NCI-H1105 (cell line): ENCODE measurements at regions not wholly inside any gene's neighbourhood (a gene's known extent, or its start where the extent isn't known, plus 50 kb on each side); places are given as distances from the start of the nearest gene placed in this dataset.
"Not testable (repeated sequence)": the region's sequence is repeated elsewhere in the genome, so short reads cannot be mapped to it uniquely, and the experiment has no call there.

Source experiments
- DNase-seq: peaks from one replicate; lab custom pipeline; 2025; lab: John Stamatoyannopoulos, UW

DNA sequence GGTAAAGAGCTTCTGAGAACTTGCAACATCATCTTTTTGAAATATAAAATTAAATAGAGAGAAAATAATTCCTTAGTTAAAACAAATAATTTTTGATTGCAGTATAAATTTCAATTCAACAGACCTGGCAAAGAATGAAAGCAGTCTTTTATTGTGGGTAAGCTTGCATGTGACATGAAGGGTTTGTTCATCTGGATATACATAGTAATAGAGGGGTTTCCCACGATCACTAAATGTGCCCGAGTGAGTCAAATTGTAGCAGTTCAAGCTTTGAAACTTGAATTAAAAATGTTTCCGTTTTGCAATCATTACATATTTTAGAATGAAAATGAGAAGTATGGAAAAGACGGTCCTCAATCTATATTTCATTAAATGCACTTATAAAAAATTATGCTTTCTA, 658.4 kb upstream of the MBL2 start:
- no peak for DNase-seq

DNA sequence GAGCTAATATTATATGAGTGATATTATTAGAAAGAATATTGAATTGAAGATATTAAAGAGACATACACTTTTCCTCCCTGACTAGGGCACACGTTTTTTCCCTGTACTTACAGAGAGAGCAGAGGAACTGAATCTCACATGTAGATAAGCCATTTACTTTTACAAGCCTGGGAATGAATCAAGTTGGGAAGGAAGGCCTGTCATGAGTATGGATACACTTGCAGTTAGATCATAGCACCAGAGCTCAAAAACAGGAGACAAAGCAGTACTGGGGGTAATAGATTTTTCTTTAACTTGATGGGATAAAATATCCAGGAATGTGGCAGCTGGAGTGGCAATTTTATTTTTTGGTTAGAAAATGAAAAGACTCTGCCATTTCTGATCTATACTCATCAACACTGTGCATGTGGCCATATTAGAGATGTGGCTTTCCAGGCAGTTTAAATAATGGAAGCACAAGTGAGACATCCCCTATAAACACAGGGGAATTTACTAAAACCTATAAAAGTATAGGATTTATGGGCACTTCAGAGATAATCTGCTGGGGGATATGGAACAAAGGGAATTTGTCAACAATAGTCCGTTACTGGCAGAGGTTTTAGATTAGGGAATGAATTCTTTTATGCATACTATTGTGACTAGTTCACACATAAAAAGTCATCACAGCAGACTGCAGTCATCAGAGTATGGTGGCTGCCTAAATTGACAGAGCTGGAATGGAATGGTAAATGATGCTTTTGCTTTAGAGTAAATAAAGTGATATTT, 657.7 kb upstream of the MBL2 start:
- DNase-seq: no peak

DNA sequence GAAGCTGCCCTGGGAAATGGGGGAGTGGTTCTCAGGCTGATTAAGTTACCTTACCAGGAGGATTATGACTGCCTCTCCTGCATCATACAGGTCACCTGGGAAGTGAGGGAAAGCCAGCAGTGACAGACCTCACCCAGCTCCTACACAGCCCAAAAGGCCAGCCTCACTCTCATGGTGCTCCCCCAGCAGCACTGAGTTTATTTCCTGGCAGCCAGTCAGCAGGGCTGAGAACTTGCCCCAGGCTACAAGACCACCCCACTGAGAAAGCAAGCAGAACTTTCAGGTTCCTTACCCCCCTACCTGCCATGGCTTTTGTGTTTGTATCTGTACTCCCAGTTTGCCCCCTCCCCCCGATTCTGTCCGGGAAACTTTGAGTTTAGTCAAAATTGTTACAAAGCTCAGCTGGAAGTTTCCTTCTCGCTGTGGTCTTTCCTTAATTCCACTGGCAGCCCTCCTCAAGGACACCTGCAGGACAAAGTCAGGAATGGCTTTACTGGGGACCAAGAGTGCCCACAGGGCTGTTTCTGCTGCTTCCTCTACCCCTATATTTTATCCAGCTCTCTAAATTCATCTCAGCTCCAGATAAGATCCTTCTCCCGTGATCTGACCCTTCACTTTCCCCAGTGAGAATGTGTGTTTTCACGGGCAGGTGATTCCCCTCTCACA, 649.8 kb upstream of the MBL2 start:
- no peak for DNase-seq

DNA sequence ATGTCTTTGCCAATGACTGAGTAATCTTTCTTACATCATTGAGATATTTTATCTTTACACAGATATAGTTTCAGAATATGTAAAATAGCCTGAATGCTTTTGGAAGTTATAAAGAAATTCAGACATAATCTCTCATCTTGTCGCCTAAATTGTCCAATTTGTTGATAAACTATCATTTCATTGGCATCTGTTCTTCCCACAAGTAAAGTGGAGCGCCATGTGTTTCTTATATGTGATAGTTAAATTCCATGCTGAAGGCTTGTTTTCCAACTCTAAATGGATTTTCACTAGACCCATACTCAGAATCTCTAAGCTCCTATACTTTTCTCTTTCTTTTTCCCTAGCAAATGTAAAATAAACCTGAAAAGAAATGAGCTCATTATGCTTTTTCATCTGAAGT, 640.1 kb upstream of the MBL2 start:
- DNase-seq: no peak

DNA sequence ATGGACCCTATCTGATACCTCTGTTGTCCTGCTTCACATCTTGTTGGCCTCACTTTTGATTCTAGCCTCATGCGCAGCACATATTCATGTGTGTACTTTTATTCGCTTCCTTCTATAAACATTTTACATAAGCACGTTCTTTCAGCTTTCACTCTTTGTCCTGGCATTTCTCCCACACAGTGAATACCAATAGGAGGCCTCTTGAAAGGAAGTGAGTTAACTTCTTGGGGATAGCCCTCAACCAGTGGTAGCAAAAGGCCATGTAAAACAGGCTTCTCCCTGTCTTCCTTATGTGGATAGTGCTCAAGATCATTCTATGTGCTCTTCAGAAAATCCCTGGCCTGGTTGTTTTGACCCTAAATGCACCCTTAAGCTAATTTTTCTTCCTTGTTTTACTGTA, 633.9 kb upstream of the MBL2 start:
- DNase-seq: no peak

DNA sequence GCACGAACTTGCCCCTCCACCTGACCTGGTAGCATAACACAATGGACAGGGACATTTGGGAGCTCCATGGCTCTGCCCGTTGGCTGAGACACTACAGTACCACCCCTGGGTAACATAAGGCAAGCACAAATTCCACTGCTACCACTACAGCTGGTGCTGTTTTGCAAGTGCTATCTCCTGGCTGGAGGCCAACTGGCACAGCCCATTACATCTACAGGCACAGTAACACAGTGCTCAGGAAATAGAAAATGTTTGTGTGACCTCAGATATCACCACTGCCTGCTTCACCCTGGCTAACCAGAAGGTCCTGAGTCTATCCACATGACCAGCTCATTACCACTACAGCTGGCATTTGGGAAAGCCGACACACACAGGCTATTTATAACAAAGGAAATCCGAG, 631.1 kb upstream of the MBL2 start:
- DNase-seq: no peak

DNA sequence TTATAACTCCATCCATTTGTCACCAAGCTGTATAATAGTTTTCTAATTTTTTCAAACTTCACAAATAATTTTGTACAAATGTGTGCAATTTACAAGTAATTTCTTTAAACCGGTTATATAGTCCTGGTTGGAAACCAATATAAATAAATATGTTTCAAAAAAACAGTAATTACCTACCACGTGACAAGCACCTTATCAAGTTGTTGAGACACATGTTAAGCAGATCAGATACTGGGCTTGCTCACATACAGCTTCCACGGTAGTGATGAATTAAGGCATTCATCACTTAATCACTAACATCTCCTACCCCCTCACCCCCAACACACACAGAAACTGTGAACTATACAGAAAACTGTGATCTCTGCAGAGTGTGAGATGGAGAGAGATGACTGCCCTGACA, 630.0 kb upstream of the MBL2 start:
- no peak for DNase-seq

DNA sequence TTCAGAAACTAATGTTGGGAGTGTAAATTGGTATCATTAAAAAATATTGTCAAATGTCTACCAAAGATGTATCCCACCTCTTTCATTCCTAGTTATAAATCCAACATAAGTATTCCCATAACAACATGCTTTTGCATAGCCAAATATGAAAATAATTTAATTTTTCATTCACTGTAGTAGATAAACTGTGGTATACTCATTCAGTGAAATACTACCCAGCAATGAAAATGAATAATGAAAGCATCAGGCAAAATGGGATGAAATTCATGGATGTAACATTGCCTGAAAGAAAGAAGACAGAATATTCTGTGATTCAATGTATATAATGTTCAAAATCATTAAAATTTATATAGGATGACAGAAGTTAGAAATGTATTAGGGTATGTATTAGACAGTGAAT, 629.0 kb upstream of the MBL2 start:
- no peak for DNase-seq

DNA sequence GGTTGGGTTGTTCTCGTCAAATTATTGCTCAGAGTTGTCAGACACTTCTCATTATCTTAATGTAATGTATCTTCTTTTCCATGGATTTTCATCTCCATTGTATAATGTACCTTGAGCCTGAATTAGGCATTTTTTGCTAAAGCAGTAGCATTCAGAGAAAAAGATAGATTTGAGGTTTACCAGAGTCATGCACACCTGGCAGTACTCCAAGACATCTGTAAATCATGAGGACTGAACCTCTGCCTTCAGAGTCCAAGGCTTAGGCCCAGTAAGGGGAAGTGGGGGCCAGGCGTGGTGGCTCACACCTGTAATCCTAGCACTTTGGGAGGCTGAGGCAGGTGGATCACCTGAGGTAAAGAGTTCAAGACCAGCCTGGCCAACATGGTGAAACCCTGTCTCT, 624.3 kb upstream of the MBL2 start:
- DNase-seq: no peak

DNA sequence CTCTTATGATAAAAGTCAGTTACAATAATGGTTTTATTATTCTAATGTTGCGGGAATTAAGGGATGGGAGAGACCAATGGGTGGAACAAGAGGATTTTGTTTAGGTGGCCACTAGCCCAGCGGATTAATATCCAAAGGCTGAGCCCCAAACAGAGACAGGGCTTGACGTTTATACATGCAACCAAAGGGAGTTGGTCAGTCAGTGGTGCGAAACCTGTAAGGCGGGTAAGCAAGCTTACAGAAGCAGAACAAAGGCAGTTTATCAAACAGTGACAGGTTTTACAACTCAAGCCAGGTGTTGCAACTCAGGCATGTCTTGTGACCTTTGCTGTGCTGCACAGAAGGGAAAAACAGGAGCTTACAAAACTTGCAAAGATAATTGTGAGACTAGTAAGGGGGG, 622.9 kb upstream of the MBL2 start:
- DNase-seq: no peak

DNA sequence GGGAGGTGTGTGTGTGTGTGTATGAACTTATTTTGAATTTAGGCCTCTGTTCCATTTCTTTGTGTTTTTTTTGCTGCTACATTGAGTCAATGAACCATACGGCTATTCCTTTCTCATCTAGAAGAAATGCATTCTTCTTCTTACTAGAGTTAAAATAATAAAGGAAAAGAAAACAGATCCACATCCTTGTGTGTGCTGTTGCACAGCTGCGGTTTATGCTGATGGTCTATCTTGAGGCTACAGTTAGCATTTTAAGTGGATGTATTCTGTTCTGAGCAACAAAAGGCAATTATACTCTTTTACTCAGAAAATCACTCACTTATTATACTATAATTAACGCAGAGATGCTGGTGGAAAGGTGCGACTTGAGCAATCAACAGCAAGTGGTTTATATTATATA, 615.0 kb upstream of the MBL2 start:
- DNase-seq: no peak

DNA sequence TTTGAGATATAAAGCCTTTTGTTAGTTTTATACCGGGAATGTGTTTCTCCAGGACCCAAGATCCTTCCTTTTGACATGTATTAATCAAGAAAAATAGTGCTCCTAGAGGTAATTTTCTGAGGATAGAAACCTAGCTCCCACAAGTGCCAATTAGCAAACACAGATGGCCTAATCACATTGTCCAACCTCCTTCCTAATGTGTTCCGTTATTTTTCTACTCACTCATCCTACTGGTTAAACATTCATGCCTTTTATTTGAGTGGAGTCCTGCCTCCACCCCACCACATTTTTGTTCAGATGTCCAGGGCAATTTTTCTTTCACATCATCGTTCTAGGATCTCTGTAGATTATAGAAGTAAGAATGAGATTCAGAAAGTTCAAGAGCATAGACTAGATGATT, 610.0 kb upstream of the MBL2 start:
- DNase-seq: no peak

DNA sequence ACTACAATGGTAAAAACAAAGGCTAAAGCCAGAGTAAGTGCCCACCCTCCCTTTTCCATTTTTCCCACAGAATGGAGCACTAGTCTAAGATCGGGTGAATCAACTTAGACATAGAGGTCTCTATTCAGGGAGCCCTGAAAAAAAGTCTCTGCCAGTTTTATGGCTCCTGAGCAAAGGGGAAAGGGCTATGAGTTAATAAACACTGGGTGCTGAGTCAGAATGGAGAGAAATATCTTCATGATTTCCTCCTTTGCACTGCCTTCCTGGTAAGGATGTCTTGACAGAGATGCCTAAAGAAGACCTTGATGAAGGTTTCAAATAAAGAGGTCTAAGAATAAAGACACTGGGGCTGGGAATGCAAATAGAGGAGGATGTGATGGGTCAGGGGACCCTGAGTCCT, 607.4 kb upstream of the MBL2 start:
- no peak for DNase-seq

DNA sequence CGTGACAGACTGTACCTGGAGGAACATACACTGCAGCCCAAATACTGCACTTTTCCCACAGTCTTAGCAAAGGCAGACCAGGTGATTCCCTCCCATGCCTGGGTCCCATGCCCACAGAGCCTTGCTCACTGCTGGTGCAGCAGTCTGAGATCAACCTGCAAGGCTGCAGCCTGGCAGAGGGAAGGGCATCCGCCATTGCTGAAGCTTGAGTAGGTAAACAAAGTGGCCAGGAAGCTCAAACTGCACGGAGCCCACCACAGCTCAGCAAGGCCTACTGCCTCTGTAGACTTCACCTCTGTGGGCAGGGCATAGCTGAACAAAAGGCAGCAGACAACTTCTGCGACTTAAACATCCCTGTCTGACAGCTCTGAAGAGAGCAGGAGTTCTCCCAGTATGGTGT, 597.8 kb upstream of the MBL2 start:
- no peak for DNase-seq

DNA sequence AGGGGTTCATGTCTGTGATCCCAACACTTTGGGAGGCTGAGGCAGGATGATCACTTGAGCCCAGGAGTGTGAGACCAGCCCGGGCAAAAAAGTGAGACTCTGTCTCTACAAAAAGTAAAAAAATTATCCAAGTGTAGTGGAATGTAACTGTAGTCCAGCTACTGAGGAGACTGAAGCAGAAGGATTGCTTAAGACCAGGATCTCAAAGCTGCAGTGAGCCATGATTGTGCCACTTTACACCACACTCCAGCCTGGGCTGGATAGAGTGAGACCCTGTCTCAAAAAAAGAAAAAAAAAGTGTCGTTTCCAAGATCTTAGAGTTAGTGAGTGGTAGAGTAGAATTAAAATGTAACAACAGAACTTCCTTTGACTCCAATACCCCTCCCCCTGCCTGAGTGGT, 589.4 kb upstream of the MBL2 start:
- no peak for DNase-seq

DNA sequence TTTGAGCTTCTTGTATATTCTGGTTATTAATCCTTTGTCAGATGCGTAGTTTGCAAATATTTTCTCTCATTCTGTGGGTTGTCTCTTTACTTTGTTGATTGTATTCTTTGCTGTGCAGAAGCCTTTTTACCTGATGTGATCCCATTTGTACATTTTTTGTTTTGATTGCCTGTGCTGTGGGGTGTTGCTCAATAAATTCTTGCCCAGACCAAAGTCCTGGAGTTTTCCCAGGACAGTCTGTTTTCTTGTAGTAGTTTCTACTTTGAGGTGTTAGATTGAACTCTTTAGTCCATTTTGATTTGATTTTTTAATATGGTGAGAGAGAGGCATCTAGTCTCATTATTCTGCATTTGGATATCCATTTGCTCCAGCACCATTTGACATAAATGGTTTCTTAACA, 588.7 kb upstream of the MBL2 start:
- DNase-seq: no peak

DNA sequence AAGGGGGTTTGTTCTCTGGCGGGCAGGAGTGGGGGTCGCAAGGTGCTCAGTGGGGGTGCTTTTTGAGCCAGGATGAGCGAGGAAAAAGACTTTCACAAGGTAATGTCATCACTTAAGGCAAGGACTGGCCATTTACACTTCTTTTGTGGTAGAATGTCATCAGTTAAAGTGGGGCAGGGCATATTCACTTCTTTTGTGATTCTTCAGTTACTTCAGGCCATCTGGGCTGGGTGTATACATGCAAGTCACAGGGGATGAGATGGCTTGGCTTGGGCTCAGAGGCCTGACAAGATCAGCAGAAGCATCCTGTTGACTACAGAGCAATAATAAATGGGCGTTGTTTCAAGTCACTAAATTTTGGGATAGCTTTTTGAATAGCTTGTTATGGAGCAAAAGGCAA, 586.4 kb upstream of the MBL2 start:
- not testable (repeated sequence) for DNase-seq

DNA sequence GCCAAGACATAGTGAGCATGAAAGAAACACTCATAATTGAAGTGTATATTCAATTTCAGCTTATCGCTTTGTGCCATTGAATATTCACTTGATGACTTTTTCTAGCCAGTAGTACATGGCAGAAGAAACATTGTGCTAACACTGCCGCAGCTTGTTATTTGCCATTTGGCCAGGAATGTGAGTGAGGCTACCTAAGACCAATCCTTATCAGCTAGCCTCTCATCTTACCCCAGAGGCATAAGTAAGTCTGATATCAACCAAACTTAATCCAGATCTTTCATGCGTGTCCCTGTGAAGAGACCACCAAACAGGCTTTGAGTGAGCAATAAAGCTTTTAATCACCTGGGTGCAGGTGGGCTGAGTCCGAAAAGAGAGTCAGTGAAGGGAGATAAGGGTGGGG, 586.0 kb upstream of the MBL2 start:
- no peak for DNase-seq

DNA sequence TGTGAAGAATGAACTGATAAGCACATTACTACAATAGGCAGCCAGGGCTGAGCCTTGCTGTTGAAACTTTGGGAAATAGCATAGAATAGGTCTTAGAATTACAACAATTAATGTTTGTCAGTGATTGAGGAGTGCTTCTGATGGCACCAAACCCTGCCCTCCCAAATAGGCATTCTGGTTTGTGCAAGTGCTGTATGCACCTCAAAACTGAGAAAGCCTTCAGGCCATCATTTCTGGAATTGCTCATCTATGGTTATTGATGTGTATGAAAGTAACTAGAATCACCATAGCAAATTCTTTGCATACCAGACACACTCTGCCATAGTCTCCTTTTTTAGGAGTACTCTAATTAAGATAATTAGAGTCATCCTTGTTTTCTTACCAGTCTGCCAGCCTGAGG, 585.0 kb upstream of the MBL2 start:
- DNase-seq: no peak

DNA sequence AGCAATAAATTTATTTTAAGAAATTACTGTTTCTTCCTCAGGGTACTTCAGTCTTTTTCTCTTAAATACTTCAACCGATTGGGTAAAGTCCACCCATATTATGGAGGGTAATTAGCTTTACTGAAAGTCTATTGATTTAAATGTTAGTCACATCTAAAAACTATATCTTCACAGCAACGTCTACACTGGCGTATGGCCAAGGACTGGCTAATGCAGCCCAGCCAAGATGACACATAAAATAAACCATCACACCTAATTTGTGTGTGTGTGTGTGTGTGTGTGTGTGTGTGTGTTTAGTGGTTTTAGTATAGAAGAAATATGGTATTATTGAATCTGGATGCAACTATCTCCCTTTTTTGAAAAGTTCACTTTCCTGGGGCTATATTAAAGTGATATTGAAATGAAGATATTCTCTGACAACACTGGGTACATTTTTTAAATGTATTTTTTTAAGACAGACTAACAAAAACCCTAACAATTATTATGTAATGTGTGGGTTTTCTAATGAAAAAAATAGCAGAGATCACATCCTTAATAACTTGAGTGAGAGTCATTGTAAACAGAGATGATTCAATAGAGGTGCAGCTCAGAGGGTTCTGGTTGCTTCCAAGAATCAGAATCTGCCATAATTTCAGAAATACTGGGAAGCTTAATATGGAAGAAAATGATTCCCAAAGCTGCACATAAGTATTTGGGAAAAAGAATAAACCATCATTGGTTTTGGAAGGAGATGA, 584.2 kb upstream of the MBL2 start:
- no peak for DNase-seq

DNA sequence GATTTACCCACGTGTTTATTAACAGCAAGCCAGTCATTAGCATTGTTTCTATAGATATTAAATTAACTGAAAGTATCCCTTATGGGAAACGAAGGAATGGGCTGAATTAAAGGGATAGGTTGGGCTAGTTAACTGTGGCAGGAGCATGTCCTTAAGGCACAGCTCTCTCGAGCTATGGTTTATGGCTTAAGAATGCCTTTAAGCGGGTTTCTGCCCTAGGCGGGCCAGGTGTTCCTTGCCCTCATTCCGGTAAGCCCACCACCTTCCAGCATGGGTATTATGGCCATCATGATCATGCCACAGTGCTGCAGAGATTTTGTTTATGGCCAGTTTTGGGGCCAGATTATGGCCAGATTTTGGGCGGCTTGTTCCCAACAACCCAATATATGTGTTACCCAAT, 569.9 kb upstream of the MBL2 start:
- DNase-seq: not testable (repeated sequence)

DNA sequence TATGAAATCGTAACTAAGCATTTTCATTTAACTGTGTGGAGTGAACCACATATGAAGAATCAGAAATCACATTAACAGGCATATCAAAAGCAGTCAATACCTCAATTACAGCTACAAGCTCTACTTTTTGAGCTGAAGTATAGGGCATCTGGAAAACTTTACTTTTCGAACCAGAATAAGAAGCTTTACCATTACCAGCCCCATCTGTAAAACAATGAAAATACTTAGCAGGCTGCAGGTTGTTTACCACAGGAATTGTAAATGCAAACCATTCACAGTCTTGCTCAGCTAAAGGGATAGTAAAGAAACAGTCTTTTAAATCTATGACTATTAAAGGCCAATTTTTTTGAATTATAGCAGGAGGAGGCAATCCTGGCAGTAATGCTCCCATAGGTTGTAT, 565.6 kb upstream of the MBL2 start:
- not testable (repeated sequence) for DNase-seq

DNA sequence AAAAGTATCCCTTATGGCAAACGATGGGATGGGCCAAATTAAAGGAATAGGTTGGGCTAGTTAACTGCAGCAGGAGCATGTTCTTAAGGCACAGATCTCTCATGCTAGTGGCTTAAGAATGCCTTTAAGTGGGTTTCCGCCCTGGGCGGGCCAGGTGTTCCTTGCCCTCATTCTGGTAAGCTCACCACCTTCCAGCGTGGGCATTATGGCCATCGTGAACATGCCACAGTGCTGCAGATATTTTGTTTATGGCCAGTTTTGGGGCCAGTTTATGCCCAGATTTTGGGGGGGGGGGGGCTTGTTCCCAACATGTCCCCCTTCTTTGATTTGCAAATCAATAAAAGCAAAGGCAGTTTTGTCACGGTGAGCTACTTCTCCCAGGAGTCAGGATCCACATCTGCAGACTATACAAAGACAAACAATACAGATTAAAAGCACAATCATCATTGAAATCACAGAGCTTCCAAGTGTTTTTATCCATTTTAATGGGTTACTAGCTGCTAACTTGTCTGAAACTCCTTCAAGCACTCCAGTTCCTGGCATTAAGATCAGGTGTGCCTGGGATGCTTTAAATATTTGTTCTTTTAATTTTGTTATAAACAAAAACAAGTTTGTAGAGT, 563.3 kb upstream of the MBL2 start:
- DNase-seq: not testable (repeated sequence)
